ENCODE measurements at regions not wholly inside any gene's neighbourhood (a gene's known extent, or its start where the extent isn't known, plus 50 kb on each side); places are given as distances from the start of the nearest gene placed in this dataset.
"Not testable (repeated sequence)": the region's sequence is repeated elsewhere in the genome, so short reads cannot be mapped to it uniquely, and the experiment has no call there.

- H3K4me3 ChIP-seq (ENCODE audit: low read depth, low read length); DNase-seq (ENCODE audit: low read depth): not testable (repeated sequence)
Observed at GRCh38 chr1:120282744-120283464, 106.6 kb upstream of the SEC22B start.

DNA sequence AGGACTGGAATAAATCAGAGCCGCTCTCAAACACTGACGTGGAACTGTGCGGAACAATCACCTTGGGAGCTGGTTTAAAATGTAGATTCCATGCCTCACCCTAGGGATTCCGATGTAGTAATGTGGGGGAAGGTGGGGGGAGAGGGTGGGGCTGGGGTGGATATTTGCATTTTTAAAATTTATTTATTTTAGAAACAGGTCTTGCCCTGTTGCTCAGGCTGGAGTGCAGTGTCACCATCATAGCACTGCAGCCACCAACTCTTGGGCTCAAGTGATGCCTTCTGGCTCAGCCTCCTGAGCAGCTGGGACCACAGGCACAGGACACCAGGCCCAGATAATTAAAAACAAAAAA is 101.9 kb upstream of the SEC22B start:
- DNase-seq (ENCODE audit: low read depth); H3K4me3 ChIP-seq (ENCODE audit: low read depth, low read length): not testable (repeated sequence)

- DNase-seq (ENCODE audit: low read depth); H3K4me3 ChIP-seq (ENCODE audit: low read depth, low read length): not testable (repeated sequence)
Observed at GRCh38 chr1:120277428-120278258, 101.3 kb upstream of the SEC22B start.

- not testable (repeated sequence) for H3K4me3 ChIP-seq (ENCODE audit: low read depth, low read length); DNase-seq (ENCODE audit: low read depth)
Observed at GRCh38 chr1:120276710-120277109, 100.4 kb upstream of the SEC22B start.

GRCh38 chr1:120274438-120274837 is 98.1 kb upstream of the SEC22B start:
- not testable (repeated sequence) for DNase-seq (ENCODE audit: low read depth); H3K4me3 ChIP-seq (ENCODE audit: low read depth, low read length)

DNA sequence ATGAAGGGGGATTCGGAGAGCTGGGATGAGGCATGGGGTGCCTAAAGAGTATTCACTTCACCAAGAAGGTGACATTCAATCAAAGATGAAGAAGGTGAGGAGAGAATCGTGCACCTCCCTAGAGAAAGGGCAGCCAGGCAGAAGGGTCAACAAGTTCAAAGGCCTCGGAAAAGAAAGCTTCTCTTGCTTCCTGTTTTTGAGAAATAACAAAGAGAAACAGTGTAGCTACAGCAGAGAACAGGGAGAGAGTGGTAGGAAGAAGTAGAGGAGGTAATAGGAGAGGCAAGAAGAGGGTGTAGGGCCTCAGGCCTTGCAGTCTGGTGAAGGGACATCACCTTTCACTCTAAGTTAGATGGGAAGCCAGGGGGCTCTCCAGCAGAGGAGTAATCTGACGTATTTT is 97.0 kb upstream of the SEC22B start:
- H3K4me3 ChIP-seq (ENCODE audit: low read depth, low read length); DNase-seq (ENCODE audit: low read depth): not testable (repeated sequence)

GRCh38 chr1:120272242-120272641 is 95.9 kb upstream of the SEC22B start:
- DNase-seq (ENCODE audit: low read depth); H3K4me3 ChIP-seq (ENCODE audit: low read depth, low read length): not testable (repeated sequence)

DNA sequence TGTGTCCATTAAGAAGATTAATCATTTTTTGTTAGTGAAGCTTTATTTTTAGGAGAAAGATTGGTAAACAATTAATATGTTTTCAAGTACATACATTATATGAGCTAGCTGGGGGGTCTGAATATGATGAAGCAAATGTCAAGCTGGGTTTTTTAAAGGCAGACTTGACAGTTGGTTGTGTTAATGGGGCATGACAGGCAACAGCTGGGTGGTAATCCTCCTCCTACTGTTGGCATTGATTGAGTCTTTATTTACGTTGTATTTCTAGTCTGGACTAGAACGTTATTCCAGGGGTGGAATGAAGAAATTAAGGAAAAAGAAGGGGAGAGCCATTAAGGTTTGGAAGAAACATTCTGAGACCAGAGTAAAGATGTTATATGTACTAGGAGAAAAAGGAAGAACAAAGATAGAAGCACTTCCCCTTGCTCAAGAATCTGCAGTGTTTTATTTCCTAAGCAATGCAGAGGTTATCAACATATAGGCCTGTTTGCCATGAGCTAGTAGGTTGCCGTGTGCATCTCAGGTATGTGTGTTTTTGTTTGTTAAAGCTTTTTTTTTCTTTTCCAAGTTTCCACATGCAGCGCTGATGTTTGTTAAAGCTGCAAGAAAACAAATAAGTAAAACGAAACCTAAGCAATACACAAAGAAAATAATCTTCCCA is 95.4 kb upstream of the SEC22B start:
- DNase-seq (ENCODE audit: low read depth) = not testable (repeated sequence)

DNA sequence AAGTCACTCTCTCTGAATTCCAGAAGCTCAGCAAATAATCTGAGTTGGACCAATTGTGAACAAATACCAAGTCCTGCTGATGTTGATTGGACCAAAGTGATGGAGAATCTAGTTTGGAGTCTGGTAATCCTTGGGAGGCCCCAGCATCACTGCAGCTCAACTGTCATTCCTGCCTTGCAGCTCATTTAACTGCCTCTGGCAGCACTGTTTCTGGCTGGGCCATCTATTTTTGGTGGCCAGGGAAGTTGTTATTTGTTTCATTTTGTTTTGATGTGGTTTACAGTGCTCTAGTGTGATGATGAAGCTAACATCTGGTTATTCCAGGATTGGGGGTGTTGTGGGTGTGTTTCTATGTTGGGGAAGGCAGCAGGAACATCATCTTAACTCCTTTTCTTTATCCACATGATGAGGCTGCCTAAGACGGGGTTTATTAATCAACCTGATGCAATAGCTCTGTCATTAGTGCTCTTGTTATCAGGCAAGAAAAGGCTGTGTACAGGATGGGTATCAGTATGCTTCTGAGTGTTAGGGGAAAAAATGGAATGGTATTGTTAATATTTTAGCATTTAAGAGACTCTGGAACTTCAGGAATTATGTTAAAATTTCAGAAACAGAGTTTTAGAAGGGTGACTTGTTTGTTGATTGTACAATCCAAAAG is 91.7 kb upstream of the SEC22B start:
- DNase-seq (ENCODE audit: low read depth) = not testable (repeated sequence)

More for the DNA sequence above, 95.4 kb upstream of the SEC22B start:
- H3K4me3 ChIP-seq (ENCODE audit: low read depth, low read length) = not testable (repeated sequence)

GRCh38 chr1:120264564-120264963 is 88.2 kb upstream of the SEC22B start:
- not testable (repeated sequence) for H3K4me3 ChIP-seq (ENCODE audit: low read depth, low read length); DNase-seq (ENCODE audit: low read depth)

More for the DNA sequence above, 91.7 kb upstream of the SEC22B start:
- H3K4me3 ChIP-seq (ENCODE audit: low read depth, low read length) = not testable (repeated sequence)

DNA sequence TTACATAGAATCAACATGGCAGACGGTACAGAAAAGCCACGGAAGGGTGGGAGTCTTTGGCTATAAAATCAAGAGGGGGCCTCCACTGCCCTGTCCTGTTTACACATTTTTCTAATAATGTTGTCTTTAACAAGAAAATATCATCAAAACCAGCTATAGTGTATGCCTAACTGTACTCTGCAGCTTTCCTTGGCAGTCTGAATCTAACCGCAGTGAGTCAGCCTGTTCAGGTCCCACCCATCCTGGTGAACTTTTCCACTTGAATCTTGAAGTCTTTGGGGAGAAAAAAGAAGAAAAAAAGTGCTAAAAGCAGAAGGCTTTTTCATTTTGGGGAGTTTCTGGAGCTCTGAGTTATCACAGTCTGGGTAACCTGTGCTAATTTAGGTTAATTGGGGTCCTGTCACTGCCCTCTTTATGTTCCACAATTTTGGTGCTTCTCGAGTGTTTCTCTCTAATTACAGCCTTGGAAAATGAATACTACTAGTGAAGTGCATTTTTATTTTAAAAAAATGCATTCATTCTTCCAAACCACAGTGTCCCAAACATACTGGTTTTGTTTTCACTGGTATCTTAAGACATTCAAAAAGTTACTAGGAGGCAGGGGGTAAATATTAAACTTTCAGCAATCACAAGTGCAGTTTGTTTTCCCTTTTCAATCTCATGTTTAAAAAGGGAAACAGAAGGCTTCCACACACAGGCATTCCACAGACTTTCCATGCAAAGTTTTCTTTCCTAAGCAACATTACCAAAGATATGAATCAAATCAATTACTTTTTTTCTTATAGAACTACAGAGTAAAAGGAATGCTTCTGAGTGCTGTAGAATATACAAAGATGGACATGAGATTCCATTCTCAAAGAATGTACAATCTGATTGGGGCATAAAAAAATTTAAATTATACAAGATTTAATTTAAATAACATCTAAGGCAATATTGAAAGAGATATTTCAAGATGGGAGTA is 86.8 kb upstream of the SEC22B start:
- DNase-seq (ENCODE audit: low read depth); H3K4me3 ChIP-seq (ENCODE audit: low read depth, low read length): not testable (repeated sequence)

DNA sequence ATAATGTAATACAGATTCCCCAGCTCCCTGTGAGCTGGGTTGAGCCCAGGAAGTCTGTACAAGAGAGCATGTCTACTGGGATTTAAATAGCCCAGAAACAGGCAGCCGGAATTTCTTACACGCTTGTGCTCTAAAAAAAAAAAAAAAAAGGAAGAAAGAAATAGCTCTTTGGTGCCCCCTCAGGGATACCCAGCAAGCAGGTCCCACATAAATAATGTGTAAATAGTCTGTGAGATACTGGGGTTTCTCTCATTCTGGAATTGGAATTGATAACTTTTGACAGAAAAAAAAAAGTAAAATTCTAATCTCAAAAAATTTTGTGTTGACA is 81.4 kb upstream of the SEC22B start:
- H3K4me3 ChIP-seq (ENCODE audit: low read depth, low read length); DNase-seq (ENCODE audit: low read depth): not testable (repeated sequence)

- not testable (repeated sequence) for DNase-seq (ENCODE audit: low read depth)
Observed at GRCh38 chr1:120257064-120257777, 80.9 kb upstream of the SEC22B start.

GRCh38 chr1:120250756-120251155 is 74.4 kb upstream of the SEC22B start:
- not testable (repeated sequence) for DNase-seq (ENCODE audit: low read depth); H3K4me3 ChIP-seq (ENCODE audit: low read depth, low read length)

More at GRCh38 chr1:120257064-120257777, 80.9 kb upstream of the SEC22B start:
- not testable (repeated sequence) for H3K4me3 ChIP-seq (ENCODE audit: low read depth, low read length)

GRCh38 chr1:120248726-120249427 is 72.6 kb upstream of the SEC22B start:
- DNase-seq (ENCODE audit: low read depth); H3K4me3 ChIP-seq (ENCODE audit: low read depth, low read length): not testable (repeated sequence)

DNA sequence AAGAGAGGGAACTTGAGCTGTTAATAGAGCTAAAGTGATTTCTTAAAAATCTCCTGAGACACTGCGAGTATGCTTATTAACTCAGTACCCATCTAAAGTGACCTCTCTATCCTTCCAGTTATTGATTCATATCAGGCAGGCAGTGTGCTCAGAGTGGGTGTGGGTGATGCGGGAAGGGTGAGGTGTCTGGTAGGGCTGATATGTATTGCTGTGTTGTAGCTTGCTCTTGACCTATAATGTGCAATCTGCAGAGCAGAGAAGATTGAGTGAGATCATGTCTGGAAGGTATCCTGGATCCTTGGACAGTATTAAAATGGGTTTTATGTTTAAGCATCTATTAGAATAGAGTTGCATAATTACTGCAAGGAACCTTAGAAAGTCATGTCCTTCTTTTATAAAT is 71.9 kb upstream of the SEC22B start:
- not testable (repeated sequence) for DNase-seq (ENCODE audit: low read depth); H3K4me3 ChIP-seq (ENCODE audit: low read depth, low read length)

GRCh38 chr1:120243867-120244266 is 67.5 kb upstream of the SEC22B start:
- H3K4me3 ChIP-seq (ENCODE audit: low read depth, low read length); DNase-seq (ENCODE audit: low read depth): not testable (repeated sequence)

All from skeletal muscle cell (primary cell).